ENCODE measurements at regions not wholly inside any gene's neighbourhood (a gene's known extent, or its start where the extent isn't known, plus 50 kb on each side); places are given as distances from the start of the nearest gene placed in this dataset.
"Not testable (repeated sequence)": the region's sequence is repeated elsewhere in the genome, so short reads cannot be mapped to it uniquely, and the experiment has no call there.

- DNase-seq (ENCODE audit: low read depth): no peak
- H3K4me3 ChIP-seq (ENCODE audit: low read depth, low read length): no peak overlapping the region
- TF ChIP-seq CTCF (conservative IDR thresholded peaks at IDR 0.05; ENCODE audit: low read depth, low read length): no peak
Observed at GRCh38 chr3:69688400-69688799, 50.9 kb upstream of the MITF start.

- no peak for DNase-seq (ENCODE audit: low read depth)
- no peak for TF ChIP-seq CTCF (conservative IDR thresholded peaks at IDR 0.05; ENCODE audit: low read depth, low read length)
- no peak overlapping the region for H3K4me3 ChIP-seq (ENCODE audit: low read depth, low read length)
Observed at GRCh38 chr3:69687641-69688040, 51.6 kb upstream of the MITF start.

- TF ChIP-seq CTCF (conservative IDR thresholded peaks at IDR 0.05; ENCODE audit: low read depth, low read length): no peak
- no peak for DNase-seq (ENCODE audit: low read depth)
- H3K4me3 ChIP-seq (ENCODE audit: low read depth, low read length): no peak overlapping the region
Observed at GRCh38 chr3:69686056-69686455, 53.2 kb upstream of the MITF start.

DNA sequence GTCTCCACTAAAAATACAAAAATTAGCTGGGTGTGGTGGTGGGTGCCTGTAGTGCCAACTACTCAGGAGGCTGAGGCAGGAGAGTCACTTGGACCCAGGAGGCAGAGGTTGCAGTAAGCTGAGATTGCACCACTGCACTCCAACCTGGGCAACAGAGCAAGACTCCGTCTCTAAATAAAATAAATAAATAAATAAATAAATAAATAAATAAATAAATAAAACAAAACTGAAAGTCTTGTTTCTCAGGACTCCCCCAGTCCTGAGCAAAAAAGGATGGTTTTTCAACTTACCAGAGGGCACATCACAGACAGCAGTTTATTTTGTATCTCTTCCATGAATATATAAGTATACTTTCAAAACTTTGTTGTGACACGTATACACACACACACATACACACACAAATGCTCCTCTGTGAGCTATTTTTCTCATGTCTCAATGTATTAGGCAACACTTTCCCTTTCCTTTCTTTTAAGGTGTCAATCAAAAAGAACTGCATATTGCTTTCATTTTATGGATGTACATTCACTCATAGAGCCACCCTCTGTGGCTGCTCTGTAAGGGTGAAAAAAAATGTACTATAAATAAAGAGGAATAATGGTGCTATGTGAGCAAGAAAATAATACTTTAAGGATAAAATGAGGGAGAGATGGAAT, 54.8 kb upstream of the MITF start:
- no peak for TF ChIP-seq CTCF (conservative IDR thresholded peaks at IDR 0.05; ENCODE audit: low read depth, low read length)
- DNase-seq (ENCODE audit: low read depth): no peak
- no peak overlapping the region for H3K4me3 ChIP-seq (ENCODE audit: low read depth, low read length)

DNA sequence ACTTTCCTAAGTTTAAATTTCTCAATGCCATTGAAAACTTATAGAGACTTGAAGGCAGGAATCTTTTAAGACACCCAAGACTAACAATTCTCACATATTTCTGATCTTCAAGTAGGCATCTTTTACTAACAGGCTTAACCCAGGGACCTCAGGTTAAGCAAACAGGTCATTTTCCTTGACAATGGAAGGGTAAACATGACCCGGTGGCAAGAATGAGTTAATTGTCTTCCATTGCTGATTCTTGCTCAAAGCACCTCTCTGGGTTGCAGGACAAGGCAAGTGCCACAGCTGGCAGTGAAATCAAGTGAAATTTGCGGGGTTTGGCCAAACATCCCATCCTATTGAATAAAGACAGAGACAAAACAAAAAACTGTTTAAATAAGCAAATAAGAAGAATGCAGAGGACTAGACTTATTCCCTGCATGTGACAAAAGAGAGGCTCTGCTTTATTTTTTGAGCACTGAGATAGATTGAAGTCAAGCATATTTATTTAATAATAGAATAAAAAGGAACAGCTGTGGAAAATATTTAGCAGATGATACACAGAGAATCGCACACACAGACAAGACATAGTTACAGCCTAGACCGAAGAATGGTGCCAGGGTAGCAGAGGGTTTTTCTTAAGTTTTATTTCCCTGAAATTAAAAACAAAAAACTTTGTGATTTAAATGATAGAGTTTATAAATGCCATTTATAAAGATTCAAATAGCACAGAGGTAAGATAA, 56.0 kb upstream of the MITF start:
- DNase-seq (ENCODE audit: low read depth): no peak
- no peak overlapping the region for H3K4me3 ChIP-seq (ENCODE audit: low read depth, low read length)
- TF ChIP-seq CTCF (conservative IDR thresholded peaks at IDR 0.05; ENCODE audit: low read depth, low read length): no peak

DNA sequence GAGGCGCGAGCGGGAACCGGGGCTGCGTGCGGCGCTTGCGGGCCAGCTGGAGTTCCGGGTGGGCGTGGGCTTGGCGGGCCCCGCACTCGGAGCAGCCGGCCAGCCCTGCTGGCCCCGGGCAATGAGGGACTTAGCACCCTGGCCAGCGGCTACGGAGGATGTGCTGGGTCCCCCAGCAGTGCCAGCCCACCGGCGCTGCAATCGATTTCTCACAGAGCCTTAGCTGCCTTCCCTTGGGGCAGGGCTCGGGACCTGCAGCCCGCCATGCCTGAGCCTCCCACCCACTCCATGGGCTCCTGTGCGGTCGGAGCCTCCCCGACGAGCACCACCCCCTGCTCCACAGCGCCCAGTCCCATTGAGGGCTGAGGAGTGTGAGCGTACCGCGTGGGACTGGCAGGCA, 61.8 kb upstream of the MITF start:
- not testable (repeated sequence) for DNase-seq (ENCODE audit: low read depth); H3K4me3 ChIP-seq (ENCODE audit: low read depth, low read length)

GRCh38 chr3:69675786-69676530, 63.3 kb upstream of the MITF start:
- no peak for DNase-seq (ENCODE audit: low read depth)

More at GRCh38 chr3:69675786-69676530, 63.3 kb upstream of the MITF start:
- H3K4me3 ChIP-seq (ENCODE audit: low read depth, low read length): no peak overlapping the region
- TF ChIP-seq CTCF (conservative IDR thresholded peaks at IDR 0.05; ENCODE audit: low read depth, low read length): no peak

Measured in epithelial cell of proximal tubule (primary cell).